ENCODE measurements at regions not wholly inside any gene's neighbourhood (a gene's known extent, or its start where the extent isn't known, plus 50 kb on each side); places are given as distances from the start of the nearest gene placed in this dataset.

GRCh38 chr10:84825330-84825729 is 496.9 kb downstream of the CCSER2 start:
- Histone ChIP-seq H3K4me3 (no peak overlapping the region), H3K36me3 (no peaks in the 10 kb centered on the region), H3K27me3 (no peaks in the 10 kb centered on the region), H3K27ac (no peak overlapping the region), H3K9me3 (no peaks in the 10 kb centered on the region), H3K4me1 (peaks cover 0 to 7% (median 0%) of the 10 kb centered on the region in 4 donors)
- WGBS, 2 donors = 13 to 38% methylated on average over 1 of the region's 1 CpG
- TF ChIP-seq EP300 (IDR thresholded peaks at IDR 0.05) (no peak), POLR2A (IDR thresholded peaks at IDR 0.05) (no peak)
- TF ChIP-seq, protein P1, sequence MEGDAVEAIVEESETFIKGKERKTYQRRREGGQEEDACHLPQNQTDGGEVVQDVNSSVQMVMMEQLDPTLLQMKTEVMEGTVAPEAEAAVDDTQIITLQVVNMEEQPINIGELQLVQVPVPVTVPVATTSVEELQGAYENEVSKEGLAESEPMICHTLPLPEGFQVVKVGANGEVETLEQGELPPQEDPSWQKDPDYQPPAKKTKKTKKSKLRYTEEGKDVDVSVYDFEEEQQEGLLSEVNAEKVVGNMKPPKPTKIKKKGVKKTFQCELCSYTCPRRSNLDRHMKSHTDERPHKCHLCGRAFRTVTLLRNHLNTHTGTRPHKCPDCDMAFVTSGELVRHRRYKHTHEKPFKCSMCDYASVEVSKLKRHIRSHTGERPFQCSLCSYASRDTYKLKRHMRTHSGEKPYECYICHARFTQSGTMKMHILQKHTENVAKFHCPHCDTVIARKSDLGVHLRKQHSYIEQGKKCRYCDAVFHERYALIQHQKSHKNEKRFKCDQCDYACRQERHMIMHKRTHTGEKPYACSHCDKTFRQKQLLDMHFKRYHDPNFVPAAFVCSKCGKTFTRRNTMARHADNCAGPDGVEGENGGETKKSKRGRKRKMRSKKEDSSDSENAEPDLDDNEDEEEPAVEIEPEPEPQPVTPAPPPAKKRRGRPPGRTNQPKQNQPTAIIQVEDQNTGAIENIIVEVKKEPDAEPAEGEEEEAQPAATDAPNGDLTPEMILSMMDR (IDR thresholded peaks at IDR 0.05) = no peak
- DNase-seq (ENCODE audit: low spot score in 2 of 2) = no peak

DNA sequence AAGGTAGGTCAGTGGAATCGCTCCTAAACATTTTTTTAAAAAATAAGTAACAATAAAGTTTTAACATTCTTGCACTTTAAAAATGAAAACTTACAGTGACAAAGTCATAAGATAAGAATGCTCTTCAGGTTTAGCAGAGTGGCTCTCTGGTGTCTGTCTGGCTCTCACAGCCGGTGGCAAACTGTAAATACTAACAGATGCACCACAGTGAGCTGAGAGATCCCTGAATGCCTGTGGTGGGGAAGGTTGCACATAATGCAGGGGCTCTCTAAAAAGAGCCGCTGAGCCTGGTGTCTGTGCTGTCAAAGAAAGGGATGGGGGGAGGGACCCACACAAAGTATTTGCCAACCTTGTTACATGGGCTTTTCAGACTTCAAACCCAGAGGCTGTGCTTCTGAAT is 498.3 kb downstream of the CCSER2 start:
- no peak for DNase-seq (ENCODE audit: low spot score in 2 of 2)
- 69 to 73% methylated on average over 3 of the region's 3 CpGs for WGBS, 2 donors
- Histone ChIP-seq H3K4me3 (no peak overlapping the region), H3K9me3 (no peaks in the 10 kb centered on the region), H3K27ac (no peak overlapping the region), H3K27me3 (no peaks in the 10 kb centered on the region), H3K36me3 (no peaks in the 10 kb centered on the region), H3K4me1 (peaks cover 0 to 7% (median 0%) of the 10 kb centered on the region in 4 donors)
- TF ChIP-seq, protein P1 (IDR thresholded peaks at IDR 0.05) = no peak

DNA sequence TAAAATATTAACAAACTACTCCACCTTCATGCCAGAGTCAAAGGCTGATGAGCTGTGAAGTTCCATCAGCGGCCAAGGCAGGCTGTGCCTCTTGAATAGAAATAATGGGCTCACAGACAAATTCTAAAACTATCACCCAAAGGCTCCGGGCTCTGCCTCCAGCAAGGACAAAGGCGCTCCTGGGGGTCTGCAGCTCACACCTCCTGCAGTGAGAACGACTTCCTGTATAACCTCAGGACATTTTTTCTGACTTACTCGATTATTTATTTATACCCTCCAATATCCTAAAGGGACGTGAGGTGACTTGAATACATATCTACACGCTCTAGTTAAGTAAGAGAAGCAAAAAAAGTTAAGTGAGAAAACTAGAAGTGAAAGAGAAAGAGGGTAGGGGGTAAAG is 500.7 kb downstream of the CCSER2 start:
- no peak overlapping the region for H3K4me3 ChIP-seq
- WGBS, 2 donors = 64 to 65% methylated on average over 7 of the region's 7 CpGs

GRCh38 chr10:84837041-84837812 is 508.8 kb downstream of the CCSER2 start:
- Histone ChIP-seq H3K27me3 (no peaks in the 10 kb centered on the region), H3K4me1 (no peaks in the 10 kb centered on the region), H3K4me3 (no peak overlapping the region)

More for the DNA sequence above, 500.7 kb downstream of the CCSER2 start:
- no peak for DNase-seq (ENCODE audit: low spot score in 2 of 2)
- H3K9me3 ChIP-seq = no peaks in the 10 kb centered on the region
- no peak overlapping the region for H3K27ac ChIP-seq
- TF ChIP-seq POLR2A (IDR thresholded peaks at IDR 0.05) = no peak
- TF ChIP-seq EP300 (IDR thresholded peaks at IDR 0.05) = no peak
- TF ChIP-seq, protein P1 (IDR thresholded peaks at IDR 0.05) = no peak
- peaks cover 0 to 7% (median 0%) of the 10 kb centered on the region in 4 donors for H3K4me1 ChIP-seq
- no peaks in the 10 kb centered on the region for H3K36me3 ChIP-seq
- no peaks in the 10 kb centered on the region for H3K27me3 ChIP-seq

DNA sequence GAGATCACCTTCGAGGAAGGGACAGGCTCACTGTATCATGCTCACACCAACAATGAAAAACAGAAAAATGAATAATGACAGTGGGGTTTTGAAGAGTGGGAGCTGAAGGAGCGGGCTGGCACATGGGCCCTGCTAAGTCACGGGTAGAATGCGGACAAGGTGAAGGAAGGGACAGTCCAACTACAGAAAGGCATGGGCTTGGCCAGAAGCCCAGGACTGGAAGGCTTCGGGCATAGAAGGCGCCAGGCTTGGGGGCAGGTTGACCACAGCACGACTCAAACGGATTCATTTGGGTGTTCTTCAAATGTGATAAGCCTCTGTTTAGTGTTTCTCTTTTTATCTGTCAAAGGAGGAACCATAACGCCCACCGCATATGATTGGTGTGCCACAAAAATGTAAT is 509.5 kb downstream of the CCSER2 start:
- 74 to 75% methylated on average over 10 of the region's 10 CpGs for WGBS, 2 donors
- H3K27ac ChIP-seq = no peak overlapping the region
- no peaks in the 10 kb centered on the region for H3K36me3 ChIP-seq
- no peaks in the 10 kb centered on the region for H3K9me3 ChIP-seq
- TF ChIP-seq POLR2A (IDR thresholded peaks at IDR 0.05) (no peak), EP300 (IDR thresholded peaks at IDR 0.05) (no peak)
- TF ChIP-seq, protein P1 (IDR thresholded peaks at IDR 0.05) = no peak
- no peak for DNase-seq (ENCODE audit: low spot score in 2 of 2)
- H3K4me3 ChIP-seq = no peak overlapping the region
- no peaks in the 10 kb centered on the region for H3K4me1 ChIP-seq
- H3K27me3 ChIP-seq = no peaks in the 10 kb centered on the region

More at GRCh38 chr10:84837041-84837812, 508.8 kb downstream of the CCSER2 start:
- 64 to 77% methylated on average over 3 of the region's 3 CpGs for WGBS, 2 donors
- Histone ChIP-seq H3K9me3 (no peaks in the 10 kb centered on the region), H3K36me3 (no peaks in the 10 kb centered on the region), H3K27ac (no peak overlapping the region)
- TF ChIP-seq POLR2A (IDR thresholded peaks at IDR 0.05) (no peak), EP300 (IDR thresholded peaks at IDR 0.05) (no peak)
- TF ChIP-seq, protein P1 (IDR thresholded peaks at IDR 0.05) = no peak
- no peak for DNase-seq (ENCODE audit: low spot score in 2 of 2)
